H1 (cell line): ENCODE measurements at regions not wholly inside any gene's neighbourhood (a gene's known extent, or its start where the extent isn't known, plus 50 kb on each side); places are given as distances from the start of the nearest gene placed in this dataset.

ENCODE experiments used
- CTCF ChIA-PET: fragments of 300-600 bp; sonication (Branson Sonifier 250); formaldehyde crosslinking; loops from one replicate; lab custom pipeline; 2021; ENCODE audit not compliant: partially characterized antibody; lab: Charles Lee
- POLR2A ChIA-PET: fragments of 300-600 bp; sonication (Branson Sonifier 250); formaldehyde crosslinking; loops from one replicate; lab custom pipeline; 2021; ENCODE audit warnings: inconsistent platforms; ENCODE audit not compliant: partially characterized antibody; lab: Charles Lee
- DNase-seq, 2 experiments: peaks; one replicate each; pipeline versions ENCODE4 v3.0.0 to v3.0.0-alpha.2; 2010 to 2022; ENCODE audit warnings: low spot score in 2 of 2, low read depth in 1 of 2, mixed read lengths in 1 of 2
- FAIRE-seq: peaks from 2 replicates; lab custom pipeline; 2011; peaks lifted over from hg19 to GRCh38; lab: Jason Lieb, UNC
- H2AFZ ChIP-seq: 2 replicates; pipeline ENCODE4 v1.8.1; 2012; ENCODE audit warnings: low read length, inconsistent platforms
- H2AK5ac ChIP-seq: 2 replicates; pipeline ENCODE4 v1.6.1; 2013; ENCODE audit warnings: low read depth, low read length
- H2BK120ac ChIP-seq: replicated peaks from 2 replicates; pipeline ENCODE3; 2013; ENCODE audit warnings: low read depth, low read length, inconsistent platforms
- H2BK12ac ChIP-seq: 2 replicates; pipeline ENCODE4 v1.6.1; 2013; ENCODE audit warnings: low read depth, low read length
- H2BK15ac ChIP-seq: 2 replicates; pipeline ENCODE4 v1.6.1; 2013; ENCODE audit warnings: low read length
- H2BK20ac ChIP-seq: 2 replicates; pipeline ENCODE4 v1.6.1; 2013; ENCODE audit warnings: low read length
- H2BK5ac ChIP-seq: 2 replicates; pipeline ENCODE4 v1.6.1; 2013; ENCODE audit warnings: low read depth, low read length
- H3K14ac ChIP-seq: 2 replicates; pipeline ENCODE4 v1.6.1; 2013; ENCODE audit warnings: inconsistent platforms; ENCODE audit not compliant: insufficient read length
- H3K18ac ChIP-seq: 2 replicates; pipeline ENCODE4 v1.6.1; 2013; ENCODE audit warnings: low read length; ENCODE audit errors: extremely low read depth
- H3K23ac ChIP-seq: 2 replicates; pipeline ENCODE4 v1.6.1; 2013; ENCODE audit warnings: inconsistent platforms; ENCODE audit not compliant: insufficient read length
- H3K23me2 ChIP-seq: 2 replicates; pipeline ENCODE4 v1.6.1; 2013; ENCODE audit warnings: low read depth, low read length
- H3K27ac ChIP-seq: 2 replicates; pipeline ENCODE4 v1.6.1; 2011; ENCODE audit warnings: low read depth, low read length, inconsistent platforms
- H3K27me3 ChIP-seq, 4 experiments: replicated peaks in 1 of 4; 1 replicate in 1 of 4; 2 replicates in 3 of 4; pipeline versions ENCODE4 v1.6.1 to v1.8.1; 2011 to 2013; ENCODE audit warnings: low read length in 3 of 4, mild to moderate bottlenecking in 3 of 4, inconsistent platforms in 2 of 4, mixed read lengths in 2 of 4, moderate library complexity in 1 of 4; ENCODE audit not compliant: control insufficient read depth in 3 of 4, insufficient read depth in 3 of 4; ENCODE audit errors: extremely low read depth in 1 of 4
- H3K36me3 ChIP-seq, 4 experiments: 2 replicates each; pipeline versions ENCODE4 v1.6.1 to v1.8.1; 2011 to 2013; ENCODE audit warnings: mild to moderate bottlenecking in 4 of 4, low read length in 3 of 4, moderate library complexity in 2 of 4, control low read depth in 1 of 4, inconsistent platforms in 1 of 4; ENCODE audit not compliant: insufficient read depth in 4 of 4, control insufficient read depth in 2 of 4
- H3K4ac ChIP-seq: replicated peaks from 2 replicates; pipeline ENCODE3; 2013; ENCODE audit warnings: low read length, low read depth, mixed read lengths, inconsistent platforms; ENCODE audit not compliant: insufficient read length
- H3K4me1 ChIP-seq, 4 experiments: replicated peaks in 1 of 4; 1 replicate in 1 of 4; 2 replicates in 3 of 4; pipeline versions ENCODE4 v1.6.1 to v1.8.1; 2011 to 2013; ENCODE audit warnings: low read length in 3 of 4, inconsistent platforms in 2 of 4, mixed read lengths in 1 of 4; ENCODE audit not compliant: insufficient read depth in 4 of 4, control insufficient read depth in 3 of 4
- H3K4me2 ChIP-seq, 2 experiments: 2 replicates each; pipeline versions ENCODE4 v1.6.1 to v1.8.1; 2011 to 2013; ENCODE audit warnings: low read depth in 2 of 2, low read length in 2 of 2, control low read depth in 1 of 2, inconsistent platforms in 1 of 2, mild to moderate bottlenecking in 1 of 2; ENCODE audit not compliant: insufficient read depth in 1 of 2
- H3K4me3 ChIP-seq, 4 experiments: fragments of 200-600, 300-600 bp in 1 of 4; sonication (generic), shearing (Covaris generic), sonication (Bioruptor Twin) in 1 of 4; 2 replicates each; pipeline versions ENCODE4 v1.5.1 to v1.8.1; 2011 to 2016; ENCODE audit warnings: low read length in 4 of 4, low read depth in 3 of 4, control low read depth in 2 of 4, inconsistent platforms in 2 of 4, mild to moderate bottlenecking in 2 of 4, mixed read lengths in 1 of 4, moderate library complexity in 1 of 4; ENCODE audit not compliant: insufficient read depth in 2 of 4; ENCODE audit errors: extremely low read depth in 1 of 4
- H3K56ac ChIP-seq: replicated peaks from 2 replicates; pipeline ENCODE3; 2013; ENCODE audit warnings: low read depth, mild to moderate bottlenecking, mixed read lengths, low read length, inconsistent platforms; ENCODE audit not compliant: insufficient read length
- H3K79me1 ChIP-seq: 2 replicates; pipeline ENCODE4 v1.6.1; 2013; ENCODE audit warnings: low read depth, low read length, control low read depth
- H3K79me2 ChIP-seq, 2 experiments: 2 replicates each; pipeline versions ENCODE4 v1.6.1 to v1.8.1; 2012 to 2013; ENCODE audit warnings: low read length in 2 of 2, mild to moderate bottlenecking in 2 of 2, inconsistent platforms in 1 of 2; ENCODE audit not compliant: insufficient read depth in 2 of 2, control insufficient read depth in 1 of 2
- H3K9ac ChIP-seq, 4 experiments: replicated peaks in 1 of 4; 1 replicate in 1 of 4; 2 replicates in 3 of 4; pipeline versions ENCODE4 v1.6.1 to v1.8.1; 2011 to 2013; ENCODE audit warnings: low read depth in 3 of 4, low read length in 3 of 4, control low read depth in 2 of 4, mild to moderate bottlenecking in 2 of 4, moderate library complexity in 2 of 4, inconsistent platforms in 1 of 4; ENCODE audit errors: extremely low read depth in 1 of 4
- H3K9me3 ChIP-seq, 2 experiments: 2 replicates each; pipeline versions ENCODE4 v1.6.1 to v1.8.1; 2012 to 2013; ENCODE audit warnings: mild to moderate bottlenecking in 2 of 2, moderate library complexity in 2 of 2, control low read depth in 1 of 2, inconsistent platforms in 1 of 2, low read depth in 1 of 2, low read length in 1 of 2, mixed read lengths in 1 of 2; ENCODE audit not compliant: insufficient read depth in 2 of 2
- H4K20me1 ChIP-seq, 2 experiments: replicated peaks in 1 of 2; 2 replicates each; pipeline versions ENCODE3 to v1.8.1; 2011 to 2013; ENCODE audit warnings: inconsistent platforms in 2 of 2, low read length in 2 of 2, mild to moderate bottlenecking in 1 of 2; ENCODE audit not compliant: insufficient read depth in 2 of 2, control insufficient read depth in 1 of 2
- H4K5ac ChIP-seq: 2 replicates; pipeline ENCODE4 v1.6.1; 2013; ENCODE audit warnings: low read length, low read depth, mixed read lengths, inconsistent platforms; ENCODE audit not compliant: insufficient read length
- H4K8ac ChIP-seq: 2 replicates; pipeline ENCODE4 v1.8.0; 2013; ENCODE audit warnings: mild to moderate bottlenecking, moderate library complexity, low read length, inconsistent platforms; ENCODE audit not compliant: insufficient read depth; ENCODE audit errors: extremely low read depth
- H4K91ac ChIP-seq: replicated peaks from 2 replicates; pipeline ENCODE3; 2013; ENCODE audit warnings: low read length, mixed read lengths, inconsistent platforms; ENCODE audit not compliant: insufficient read length
- BRCA1 ChIP-seq: IDR thresholded peaks from 2 replicates; pipeline ENCODE4 v1.6.1; 2012; ENCODE audit warnings: low read depth, low read length, improper control_type of control experiment
- CBX5 ChIP-seq: fragments of 300-800, 300-1000 bp; sonication (generic); IDR thresholded peaks from 2 replicates; pipeline ENCODE4 v1.7.1; 2016; ENCODE audit warnings: antibody characterized with exemption, low read length, low read depth
- E2F6 ChIP-seq: IDR thresholded peaks from 2 replicates; pipeline ENCODE4 v1.6.1; 2012; ENCODE audit warnings: inconsistent platforms
- JUN ChIP-seq: IDR thresholded peaks from 2 replicates; pipeline ENCODE4 v1.6.1; 2011; ENCODE audit warnings: low read depth, mild to moderate bottlenecking, improper control_type of control experiment, low read length
- MAFK ChIP-seq: IDR thresholded peaks from 2 replicates; pipeline ENCODE4 v1.6.1; 2012; ENCODE audit warnings: low read depth, mild to moderate bottlenecking, improper control_type of control experiment, low read length
- RAD21 ChIP-seq, 2 experiments: IDR thresholded peaks in 1 of 2; conservative IDR thresholded peaks in 1 of 2; 2 replicates each; pipeline ENCODE4 v1.6.1; 2011; ENCODE audit warnings: low read depth in 2 of 2, low read length in 2 of 2, improper control_type of control experiment in 1 of 2, inconsistent platforms in 1 of 2, mild to moderate bottlenecking in 1 of 2, moderate library complexity in 1 of 2
- SUZ12 ChIP-seq: fragments of 200-600 bp; sonication (generic); IDR thresholded peaks from 2 replicates; pipeline ENCODE4 v1.6.1; 2012; ENCODE audit warnings: mild to moderate bottlenecking, inconsistent platforms, low read length, moderate library complexity, mixed read lengths
- WGBS, 2 experiments: shearing (Covaris generic) in 1 of 2; methylation state at CpG; one replicate each; pipeline versions ENCODE4 v1.1.6 to v1.1.7; 2013 to 2015; ENCODE audit warnings: low lambda C conversion rate in 2 of 2, mixed read lengths in 2 of 2, inconsistent platforms in 1 of 2, low coverage in 1 of 2, missing lambda C conversion rate in 1 of 2; ENCODE audit not compliant: insufficient replicate concordance in 2 of 2, insufficient coverage in 1 of 2, insufficient read length in 1 of 2; ENCODE audit errors: extremely low coverage in 1 of 2, missing lambda C conversion rate in 1 of 2; 5-methylcytosine and 5-hydroxymethylcytosine counted together

- no peak overlapping the region for H2AFZ ChIP-seq
- 75% methylated on average over 1 of the region's 1 CpG; no CpG with 5 or more reads in 1 of the 2 experiments for WGBS, 2 experiments
- no peak overlapping the region for H4K8ac ChIP-seq
- no peaks in the 10 kb centered on the region for H3K27me3 ChIP-seq
- H3K36me3 ChIP-seq = no peaks in the 10 kb centered on the region
- no peak overlapping the region for H3K14ac ChIP-seq
- H3K4me1 ChIP-seq = no peaks in the 10 kb centered on the region
- H3K79me2 ChIP-seq = no peaks in the 10 kb centered on the region
- H3K4me3 ChIP-seq = no peak overlapping the region
- H4K91ac ChIP-seq = no peak overlapping the region
- H3K27ac ChIP-seq = no peak overlapping the region
- H2BK15ac ChIP-seq = no peak overlapping the region
- DNase-seq = no peak
- H3K4ac ChIP-seq = no peak overlapping the region
- no peak overlapping the region for H2BK120ac ChIP-seq
- H2AK5ac ChIP-seq = no peak overlapping the region
- H3K23ac ChIP-seq = no peak overlapping the region
- no peak overlapping the region for H3K4me2 ChIP-seq
- POLR2A ChIA-PET = no interaction called here
- H4K5ac ChIP-seq = no peak overlapping the region
- no peaks in the 10 kb centered on the region for H3K79me1 ChIP-seq
- no peak overlapping the region for H2BK20ac ChIP-seq
- no peak for TF ChIP-seq E2F6
- no peak for TF ChIP-seq SUZ12
- TF ChIP-seq BRCA1 = no peak
- TF ChIP-seq RAD21 (IDR thresholded peaks at IDR 0.05 in 1 of 2, conservative IDR thresholded peaks at IDR 0.05 in 1 of 2; ENCODE audit: low read depth in 2 of 2, low read length in 2 of 2) = no peak
- no peak for TF ChIP-seq MAFK
- no peak for TF ChIP-seq JUN
- TF ChIP-seq CBX5 = no peak
- no peaks in the 10 kb centered on the region for H4K20me1 ChIP-seq
- H3K18ac ChIP-seq = no peak overlapping the region
- no peak overlapping the region for H2BK5ac ChIP-seq
- H3K9ac ChIP-seq = no peak overlapping the region
- H2BK12ac ChIP-seq = no peak overlapping the region
- H3K56ac ChIP-seq = no peak overlapping the region
- peaks cover 0 to 4% of the 10 kb centered on the region in 2 experiments; a peak in 1 of 4 replicates for H3K9me3 ChIP-seq
- CTCF ChIA-PET = no interaction called here
- FAIRE-seq = no peak
- H3K23me2 ChIP-seq = no peaks in the 10 kb centered on the region
Observed at GRCh38 chr12:33182485-33182884, 257.1 kb downstream of the SYT10 start.
